Esophagus muscularis mucosa (tissue), 4 donors: ENCODE measurements at regions not wholly inside any gene's neighbourhood (a gene's known extent, or its start where the extent isn't known, plus 50 kb on each side); places are given as distances from the start of the nearest gene placed in this dataset.

Experiments
- DNase-seq: peaks from one replicate; pipeline ENCODE4 v3.0.0-alpha.2; 2017; ENCODE audit errors: extremely low spot score
- H3K27ac ChIP-seq, 4 donors: fragments of 200-600 bp; sonication (generic); replicated peaks in 1 of 4; 1 replicate in 3 of 4; 2 replicates in 1 of 4; pipeline ENCODE4 v1.5.1; 2016 to 2019; ENCODE audit warnings: mild to moderate bottlenecking in 1 of 4
- H3K27me3 ChIP-seq, 4 donors: fragments of 200-600 bp; sonication (generic); one replicate each; pipeline versions ENCODE4 v1.5.1 to v1.6.0; 2016 to 2019
- H3K36me3 ChIP-seq, 4 donors: fragments of 200-600 bp; sonication (generic); one replicate each; pipeline ENCODE4 v1.5.1; 2016 to 2019
- H3K4me1 ChIP-seq, 4 donors: fragments of 200-600 bp; sonication (generic); one replicate each; pipeline ENCODE4 v1.5.1; 2016 to 2019
- H3K4me3 ChIP-seq, 4 donors: fragments of 200-600 bp; sonication (generic); 1 replicate in 2 of 4; 2 replicates in 2 of 4; pipeline ENCODE4 v1.5.1; 2016 to 2019; ENCODE audit warnings: mild to moderate bottlenecking in 4 of 4, moderate library complexity in 1 of 4
- H3K9me3 ChIP-seq, 4 donors: fragments of 200-600 bp; sonication (generic); 1 replicate in 3 of 4; 2 replicates in 1 of 4; pipeline ENCODE4 v1.5.1; 2016 to 2019
- CTCF ChIP-seq, 3 experiments: fragments of 200-600 bp in 2 of 3; fragments of 450-650 bp in 1 of 3; sonication (generic) in 2 of 3; IDR thresholded peaks; one replicate each; pipeline ENCODE4 v1.5.1; 2017 to 2019; ENCODE audit warnings: antibody characterized with exemption in 3 of 3, mild to moderate bottlenecking in 2 of 3, moderate library complexity in 1 of 3
- EP300 ChIP-seq: sonication (generic); formaldehyde crosslinking; IDR thresholded peaks from one replicate; pipeline ENCODE4 v1.6.1; 2017; ENCODE audit warnings: antibody characterized with exemption
- POLR2A ChIP-seq: fragments of 450-650 bp; IDR thresholded peaks from one replicate; pipeline ENCODE4 v1.6.1; 2017; ENCODE audit warnings: antibody characterized with exemption, moderate library complexity, mild to moderate bottlenecking, low read depth
- POLR2AphosphoS5 ChIP-seq, 2 donors: sonication (generic); formaldehyde crosslinking; IDR thresholded peaks; one replicate each; pipeline ENCODE4 v1.6.1; 2017; ENCODE audit warnings: antibody characterized with exemption in 2 of 2
- WGBS: methylation state at CpG from one replicate; pipeline ENCODE4 v1.1.5; 2018; 5-methylcytosine and 5-hydroxymethylcytosine counted together
- intact Hi-C: fragments of 100-400 bp; cut with DNase I; formaldehyde crosslinking; loops from one replicate; pipeline ENCODE4 v1.15.1; 2023

GRCh38 chr10:30769361-30769760 is 139.8 kb upstream of the LYZL2 start:
- no peak overlapping the region for H3K27ac ChIP-seq
- no peaks in the 10 kb centered on the region for H3K27me3 ChIP-seq
- H3K36me3 ChIP-seq = no peaks in the 10 kb centered on the region
- no peak overlapping the region for H3K4me3 ChIP-seq
- H3K9me3 ChIP-seq = peaks cover 0 to 34% (median 28%) of the 10 kb centered on the region in 4 donors
- intact Hi-C loops = no loop called here
- H3K4me1 ChIP-seq = no peaks in the 10 kb centered on the region
- 75% methylated on average over 4 of the region's 16 CpGs for WGBS
- TF ChIP-seq EP300 = no peak
- no peak for TF ChIP-seq CTCF (IDR thresholded peaks at IDR 0.05)
- no peak for TF ChIP-seq POLR2AphosphoS5 (IDR thresholded peaks at IDR 0.05)
- no peak for TF ChIP-seq POLR2A
- DNase-seq = no peak

DNA sequence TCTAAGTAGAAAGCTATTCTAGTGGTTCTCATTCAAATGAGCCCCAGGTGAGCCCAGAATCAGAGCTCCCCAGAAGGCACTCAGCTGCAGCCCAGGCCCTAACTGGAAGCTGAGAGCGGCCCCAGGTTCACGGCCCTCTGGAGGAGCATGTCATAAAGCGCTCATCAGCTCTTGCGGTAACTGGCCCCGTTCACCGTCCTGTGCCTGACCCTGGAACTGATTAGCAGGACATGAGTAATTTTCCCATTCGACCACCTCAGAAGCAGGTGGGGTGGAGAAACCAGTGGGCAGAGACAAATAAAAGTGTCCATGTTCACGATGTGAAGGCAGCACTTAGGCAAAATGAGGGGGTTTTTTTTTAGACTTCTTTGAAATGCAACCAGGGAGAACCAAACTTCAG is 136.1 kb upstream of the LYZL2 start:
- H3K4me1 ChIP-seq = no peaks in the 10 kb centered on the region
- intact Hi-C loops = no loop called here
- H3K27me3 ChIP-seq = no peaks in the 10 kb centered on the region
- H3K27ac ChIP-seq = no peak overlapping the region
- no peak overlapping the region for H3K4me3 ChIP-seq
- DNase-seq = no peak
- 73% methylated on average over 2 of the region's 8 CpGs for WGBS
- TF ChIP-seq EP300 = no peak
- TF ChIP-seq POLR2A = no peak
- TF ChIP-seq POLR2AphosphoS5 (IDR thresholded peaks at IDR 0.05) = no peak
- no peak for TF ChIP-seq CTCF (IDR thresholded peaks at IDR 0.05)
- H3K36me3 ChIP-seq = no peaks in the 10 kb centered on the region
- peaks cover 0 to 22% (median 12%) of the 10 kb centered on the region in 4 donors for H3K9me3 ChIP-seq

DNA sequence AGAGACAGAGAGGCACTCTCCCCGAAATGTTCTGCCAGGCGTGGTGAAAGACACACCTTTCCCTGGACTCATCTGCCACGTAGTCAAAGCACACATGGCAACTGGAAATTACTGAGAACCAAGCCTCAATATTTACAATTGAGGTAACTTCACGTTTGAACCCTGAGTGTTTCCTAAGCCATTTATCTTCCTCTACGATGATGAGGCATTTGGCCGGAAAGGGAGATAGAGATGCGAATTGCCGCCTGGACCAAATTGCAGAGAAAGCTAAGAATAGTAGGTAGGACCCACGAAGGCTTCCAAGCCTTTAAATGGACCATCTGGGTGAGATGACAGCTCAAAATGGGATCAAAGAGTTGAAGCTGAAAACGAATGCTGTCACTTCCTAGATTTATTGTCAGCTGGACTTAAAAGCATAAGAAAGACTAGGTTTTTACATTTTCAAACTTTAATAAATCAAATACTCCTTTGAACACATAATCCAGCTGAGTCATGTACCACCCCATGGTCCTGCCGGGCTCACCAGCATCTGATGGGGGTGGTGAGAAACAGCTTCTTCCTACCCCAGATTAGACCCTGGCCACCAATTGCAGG is 135.6 kb upstream of the LYZL2 start:
- no peaks in the 10 kb centered on the region for H3K36me3 ChIP-seq
- no peak for TF ChIP-seq EP300
- TF ChIP-seq CTCF (IDR thresholded peaks at IDR 0.05) = no peak
- no peak for TF ChIP-seq POLR2AphosphoS5 (IDR thresholded peaks at IDR 0.05)
- TF ChIP-seq POLR2A = no peak
- no peak for DNase-seq
- intact Hi-C loops = no loop called here
- WGBS = 52% methylated on average over 11 of the region's 11 CpGs
- no peak overlapping the region for H3K27ac ChIP-seq
- no peaks in the 10 kb centered on the region for H3K4me1 ChIP-seq
- peaks cover 0 to 17% (median 9%) of the 10 kb centered on the region in 4 donors for H3K9me3 ChIP-seq
- H3K4me3 ChIP-seq = no peak overlapping the region
- H3K27me3 ChIP-seq = no peaks in the 10 kb centered on the region

DNA sequence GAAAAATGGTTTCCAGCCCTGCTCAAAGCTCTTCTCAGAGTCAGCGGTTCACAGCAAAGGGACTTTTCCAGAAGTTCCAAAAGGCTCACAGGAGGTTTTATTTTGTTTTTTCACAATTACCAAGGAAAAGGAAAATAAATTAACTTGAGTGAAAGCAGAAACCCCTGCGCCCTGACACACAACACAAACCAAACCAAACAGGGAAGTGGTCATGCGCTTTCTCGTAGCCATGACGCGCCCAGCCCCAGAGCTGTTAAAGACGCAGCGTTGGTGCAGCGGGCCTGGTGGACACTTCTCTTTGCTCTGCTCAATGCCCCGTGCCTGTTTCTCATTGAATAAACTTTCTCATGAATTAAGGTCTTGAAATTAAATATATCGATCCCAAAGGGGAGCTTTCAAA is 134.4 kb upstream of the LYZL2 start:
- Histone ChIP-seq H3K27me3 (no peaks in the 10 kb centered on the region), H3K36me3 (no peaks in the 10 kb centered on the region), H3K27ac (no peak overlapping the region), H3K9me3 (peaks cover 0 to 7% (median 0%) of the 10 kb centered on the region in 4 donors), H3K4me3 (no peak overlapping the region), H3K4me1 (no peaks in the 10 kb centered on the region)
- WGBS = 85% methylated on average over 11 of the region's 11 CpGs
- DNase-seq = no peak
- TF ChIP-seq POLR2A = no peak
- no peak for TF ChIP-seq CTCF (IDR thresholded peaks at IDR 0.05)
- no peak for TF ChIP-seq POLR2AphosphoS5 (IDR thresholded peaks at IDR 0.05)
- TF ChIP-seq EP300 = no peak
- intact Hi-C loops = no loop called here

GRCh38 chr10:30762620-30763019 is 133.1 kb upstream of the LYZL2 start:
- Histone ChIP-seq H3K4me3 (no peak overlapping the region), H3K9me3 (peaks cover 0 to 7% (median 0%) of the 10 kb centered on the region in 4 donors), H3K36me3 (no peaks in the 10 kb centered on the region), H3K27me3 (no peaks in the 10 kb centered on the region), H3K4me1 (no peaks in the 10 kb centered on the region), H3K27ac (no peak overlapping the region)
- intact Hi-C loops = no loop called here
- TF ChIP-seq CTCF (IDR thresholded peaks at IDR 0.05) (no peak), EP300 (no peak), POLR2A (no peak), POLR2AphosphoS5 (IDR thresholded peaks at IDR 0.05) (no peak)
- no peak for DNase-seq
- WGBS = 70% methylated on average over 2 of the region's 2 CpGs
